ENCODE measurements at regions not wholly inside any gene's neighbourhood (a gene's known extent, or its start where the extent isn't known, plus 50 kb on each side); places are given as distances from the start of the nearest gene placed in this dataset.

DNA sequence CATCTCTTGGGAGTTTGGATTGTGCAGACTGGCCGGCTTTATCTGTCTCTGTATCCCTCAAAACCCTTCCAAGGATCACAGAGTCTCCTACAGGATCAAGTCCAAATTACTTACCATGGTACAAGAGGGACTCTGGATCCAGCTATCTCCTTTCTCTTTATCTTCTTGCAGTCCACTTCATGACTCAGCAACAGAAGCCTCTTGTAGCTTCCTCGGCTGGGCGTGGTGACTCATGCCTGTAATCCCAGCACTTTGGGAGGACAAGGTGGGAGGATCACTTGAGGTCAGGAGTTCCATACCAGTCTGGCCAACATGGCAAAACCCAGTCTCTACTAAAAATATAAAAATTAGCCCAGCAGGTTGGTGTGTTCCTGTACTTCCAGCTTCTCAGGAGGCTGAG lies 189.7 kb downstream of the BCAT1 start:
- no peak for DNase-seq

DNA sequence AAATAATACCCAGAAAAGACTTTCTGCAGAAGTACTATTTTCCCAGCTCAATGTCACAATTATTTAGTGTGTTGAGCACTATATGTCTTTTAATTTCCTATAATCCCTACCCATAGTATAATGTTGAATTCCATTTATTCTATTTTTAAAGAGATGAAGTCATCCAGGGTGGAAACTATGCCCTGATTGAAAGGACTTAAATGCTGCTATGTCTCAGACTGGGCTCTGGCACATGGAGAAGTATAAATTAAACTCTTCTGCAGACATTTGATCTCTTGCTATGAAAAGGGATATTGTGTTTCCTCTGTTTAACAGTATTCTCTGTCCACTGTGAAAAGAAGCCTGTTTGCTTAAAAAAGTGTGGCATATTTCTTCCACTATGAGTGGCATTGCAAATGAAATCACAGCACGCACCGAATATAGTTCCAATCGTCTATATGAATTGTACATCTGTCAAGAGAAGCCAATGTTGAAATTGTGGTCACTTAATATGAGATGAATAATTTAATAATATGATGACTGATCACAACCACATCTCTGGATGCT lies 192.3 kb downstream of the BCAT1 start:
- DNase-seq = no peak

DNA sequence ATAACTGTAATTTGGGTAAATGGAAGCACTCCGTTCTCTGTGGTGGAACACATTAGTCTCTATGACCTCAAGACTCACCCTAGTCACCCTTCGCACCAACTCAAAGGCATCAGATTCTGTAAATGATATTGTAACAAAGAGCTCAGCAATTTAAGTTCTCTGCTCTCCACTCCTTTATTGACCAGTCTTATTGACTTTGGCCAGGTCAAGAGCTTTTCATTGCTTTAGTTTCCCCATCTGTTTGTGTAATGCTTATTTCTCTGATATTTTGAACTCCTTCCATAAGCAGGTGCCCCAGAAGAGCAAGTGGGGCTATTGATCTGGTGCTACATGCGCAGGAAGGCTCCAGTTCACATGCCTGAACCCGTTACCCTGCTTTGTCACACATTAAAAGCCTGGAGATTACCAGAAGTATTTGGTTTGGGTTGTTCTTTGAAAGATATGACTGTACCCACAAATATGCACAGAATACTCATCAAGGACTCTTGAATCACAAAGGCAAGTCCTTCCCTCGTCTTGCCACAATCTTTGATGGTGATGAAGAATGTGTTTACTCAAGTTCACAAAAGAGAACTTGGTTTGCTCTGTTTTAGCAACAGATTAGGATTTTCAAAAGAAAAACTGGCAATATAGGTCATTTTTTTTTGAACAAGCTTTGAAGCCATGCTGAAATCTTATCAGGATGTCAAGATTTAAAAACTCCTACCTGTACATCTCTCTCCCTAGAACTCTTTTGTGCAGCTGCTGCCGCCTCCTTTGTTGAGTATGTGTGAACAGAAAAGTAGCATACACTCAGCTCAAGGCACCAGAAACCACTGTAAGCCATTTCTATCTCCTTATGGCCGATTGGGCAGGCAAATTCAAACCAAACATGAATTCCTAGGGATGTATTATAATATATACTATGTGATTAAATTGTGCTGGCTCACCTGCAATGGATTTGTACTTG lies 193.9 kb downstream of the BCAT1 start:
- no peak for DNase-seq

DNA sequence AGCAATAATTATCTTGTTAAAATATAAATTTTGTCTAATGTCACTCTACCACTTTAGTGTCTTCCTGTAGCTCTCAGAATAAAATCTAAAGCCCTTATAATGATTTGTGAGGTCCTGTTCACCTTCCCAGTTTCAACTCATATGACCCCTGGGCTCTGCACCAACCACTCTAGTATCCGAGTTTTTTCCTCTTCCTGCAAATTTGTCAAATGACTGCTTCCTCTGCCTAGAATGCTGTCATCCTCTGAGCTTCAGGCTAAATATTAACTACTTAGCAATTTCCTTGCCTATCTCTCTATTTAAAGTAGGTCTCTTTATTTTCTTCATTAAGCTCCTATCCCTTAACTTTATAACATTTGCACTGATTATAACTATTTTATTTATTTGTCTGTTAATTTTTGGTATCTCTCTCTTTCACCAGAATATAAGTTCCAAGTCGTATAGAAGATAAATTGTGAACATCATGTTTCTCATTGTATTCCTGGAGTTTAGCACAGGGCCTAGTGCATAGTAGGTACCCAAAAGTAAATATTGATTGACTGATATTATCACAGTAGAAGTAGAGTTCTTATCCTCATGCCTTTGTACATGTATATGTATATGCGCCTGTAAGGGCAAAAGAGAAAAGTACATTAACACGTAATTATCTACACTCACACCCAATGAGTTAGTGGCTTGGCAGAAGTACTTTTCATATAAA lies 196.0 kb downstream of the BCAT1 start:
- DNase-seq = no peak

DNA sequence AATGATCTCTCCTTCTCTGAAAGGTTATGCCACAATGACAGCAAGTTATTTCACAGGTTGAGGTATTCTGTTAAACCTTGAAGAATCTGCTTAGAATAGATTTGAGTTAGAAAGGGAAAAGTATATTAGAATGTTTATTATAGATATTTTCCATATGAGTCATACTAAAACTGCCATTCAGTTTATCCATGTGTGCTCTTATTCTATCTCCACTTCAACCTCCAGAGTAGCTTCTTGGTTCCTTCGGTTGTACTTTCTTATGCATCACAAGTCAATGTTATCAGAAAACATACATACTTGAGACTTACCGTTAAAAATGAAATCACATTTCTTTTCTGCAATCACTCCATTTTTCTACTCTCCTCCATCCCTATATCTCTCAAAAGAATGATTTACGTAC lies 197.7 kb downstream of the BCAT1 start:
- DNase-seq = no peak

DNA sequence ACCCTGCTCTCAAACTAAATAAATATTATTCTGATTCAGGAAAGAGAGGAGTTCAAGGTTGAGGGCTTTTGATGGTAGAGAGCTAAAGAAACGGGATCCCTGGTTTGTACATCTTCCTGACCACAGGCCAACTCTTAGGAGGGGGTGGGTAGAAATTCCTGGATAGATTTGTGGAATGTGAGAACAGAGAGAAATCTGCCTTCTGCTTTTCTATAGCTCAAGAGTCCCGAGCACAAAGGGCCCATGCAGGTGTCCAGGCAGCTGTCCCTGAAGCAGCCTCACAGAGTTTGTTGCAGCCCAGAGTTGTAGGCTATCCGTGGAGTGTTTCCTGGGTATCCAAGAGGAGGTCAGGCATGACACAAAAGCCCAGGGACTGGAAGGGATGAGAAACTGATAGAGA lies 198.6 kb downstream of the BCAT1 start:
- no peak for DNase-seq

DNA sequence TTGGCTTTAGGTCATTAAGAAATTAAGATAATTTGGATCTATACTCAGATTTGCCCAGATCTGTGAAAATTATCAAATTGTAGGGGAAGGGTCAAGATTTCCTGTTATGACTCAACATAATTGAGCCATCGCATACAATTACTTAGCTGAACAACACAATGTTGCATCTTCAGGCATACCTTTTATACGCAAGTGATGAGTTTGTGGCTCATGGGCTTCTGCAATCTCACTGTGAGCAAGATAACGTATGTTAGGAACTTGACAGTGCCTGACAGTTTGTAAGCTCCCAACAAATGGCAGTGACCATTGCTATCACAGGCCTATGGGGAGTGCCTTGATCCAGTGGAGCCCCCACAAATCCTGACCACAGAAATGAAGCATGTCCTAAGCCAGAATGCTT lies 199.7 kb downstream of the BCAT1 start:
- DNase-seq = no peak

DNA sequence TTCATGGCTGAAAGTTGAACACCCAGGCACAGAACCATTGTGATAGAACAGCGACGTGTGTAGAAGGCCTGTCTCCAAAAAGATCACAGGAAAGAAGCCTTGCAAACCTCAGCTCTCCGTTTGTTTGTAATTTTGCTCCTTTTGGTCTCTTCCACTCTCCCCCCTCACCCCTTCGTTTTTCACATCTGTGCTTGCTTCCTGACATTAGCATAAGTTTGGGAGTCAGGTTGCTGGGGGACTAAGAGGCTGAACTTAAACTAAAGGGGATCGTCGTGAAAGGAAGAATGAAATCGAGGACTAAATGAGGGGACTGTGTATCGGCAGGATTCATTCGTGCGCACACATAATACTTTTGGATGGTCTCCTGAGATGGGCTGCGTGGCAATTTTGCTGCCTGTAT lies 200.6 kb downstream of the BCAT1 start:
- DNase-seq = no peak

DNA sequence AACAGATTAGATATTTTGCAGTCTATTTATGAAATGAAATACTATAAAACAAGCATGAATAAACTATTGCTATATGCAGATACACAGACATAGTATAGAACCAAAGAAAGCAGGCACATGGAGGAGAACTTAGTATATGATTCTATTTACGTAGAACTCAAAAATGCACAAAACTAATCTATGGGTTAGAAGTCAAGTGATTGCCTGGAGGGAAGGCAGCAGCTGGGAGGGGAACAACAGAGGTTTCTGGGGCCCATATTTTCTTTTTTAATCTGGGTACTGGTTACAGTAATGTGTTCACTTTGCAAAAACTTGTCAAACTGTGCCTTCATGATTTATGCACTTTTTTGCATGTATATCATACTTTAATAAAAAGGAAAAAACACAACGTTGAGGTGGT lies 202.0 kb downstream of the BCAT1 start:
- DNase-seq = no peak

DNA sequence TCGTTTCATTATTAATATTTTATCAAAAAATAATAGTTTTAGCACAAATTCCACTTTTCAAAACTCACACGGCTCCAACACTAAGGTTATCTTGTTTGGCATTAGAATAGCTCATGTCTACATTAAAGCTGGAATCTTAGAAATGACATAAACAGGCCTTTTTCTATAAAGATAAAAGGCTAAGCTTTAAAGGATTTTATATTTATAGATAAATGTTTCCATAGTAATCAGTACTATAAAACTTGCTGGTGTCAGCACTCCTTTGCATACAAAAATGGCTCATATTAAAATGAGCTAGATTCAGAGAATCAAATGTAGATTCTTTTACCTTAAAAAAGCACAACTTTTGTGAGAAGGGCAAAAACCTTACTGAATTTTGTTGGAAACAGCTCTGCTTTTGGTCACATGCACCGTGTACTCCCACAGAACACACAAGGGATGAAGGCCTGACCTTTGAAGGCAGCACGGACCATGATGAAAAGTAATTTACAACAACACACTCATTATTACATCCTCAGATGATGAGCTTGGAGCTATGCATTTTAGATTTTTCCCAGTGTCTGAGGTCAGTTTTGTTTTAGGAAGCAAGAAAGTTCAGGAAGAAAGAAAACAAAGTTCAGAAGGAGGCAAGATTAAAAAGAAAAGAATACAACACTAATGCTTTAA lies 202.8 kb downstream of the BCAT1 start:
- DNase-seq = no peak

DNA sequence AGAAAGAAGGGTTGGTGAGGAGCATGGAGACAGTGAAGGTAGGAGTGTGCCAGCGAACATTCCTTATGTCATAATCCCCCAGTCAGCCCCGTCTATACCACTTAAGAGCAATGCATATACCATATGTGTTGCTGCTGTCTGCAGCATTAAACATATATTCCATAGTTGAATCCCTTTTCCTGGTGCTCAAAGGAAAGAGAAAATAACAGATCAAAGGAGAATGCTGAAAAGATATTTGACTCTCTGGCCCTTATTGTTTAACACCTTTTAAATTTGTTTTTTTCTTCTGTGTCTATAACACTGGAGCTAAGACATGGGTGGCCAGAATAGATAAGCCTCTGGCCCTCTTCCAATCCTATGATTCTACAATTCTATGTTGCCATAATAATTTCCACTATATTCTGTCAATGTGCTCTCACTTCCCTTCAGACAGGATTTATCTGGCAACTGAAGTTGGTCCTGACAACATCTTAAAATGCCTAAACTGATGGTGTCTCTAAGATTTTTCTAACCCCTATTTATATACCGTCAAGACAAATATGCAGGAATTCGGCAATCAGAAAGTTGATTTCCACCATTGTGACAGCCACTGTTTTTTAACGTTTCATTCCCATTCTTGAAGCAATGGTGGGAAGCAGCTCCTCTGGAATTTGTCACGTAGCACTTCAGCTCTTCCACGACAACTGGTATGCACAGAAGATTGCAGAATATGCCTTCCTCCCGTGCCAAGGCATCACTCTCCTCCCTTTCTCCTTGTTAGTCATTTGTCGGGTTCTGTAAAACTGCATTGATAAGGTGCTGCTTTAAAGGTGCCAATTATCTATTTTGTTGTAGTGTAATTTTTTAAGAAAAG lies 204.7 kb downstream of the BCAT1 start:
- DNase-seq = no peak

DNA sequence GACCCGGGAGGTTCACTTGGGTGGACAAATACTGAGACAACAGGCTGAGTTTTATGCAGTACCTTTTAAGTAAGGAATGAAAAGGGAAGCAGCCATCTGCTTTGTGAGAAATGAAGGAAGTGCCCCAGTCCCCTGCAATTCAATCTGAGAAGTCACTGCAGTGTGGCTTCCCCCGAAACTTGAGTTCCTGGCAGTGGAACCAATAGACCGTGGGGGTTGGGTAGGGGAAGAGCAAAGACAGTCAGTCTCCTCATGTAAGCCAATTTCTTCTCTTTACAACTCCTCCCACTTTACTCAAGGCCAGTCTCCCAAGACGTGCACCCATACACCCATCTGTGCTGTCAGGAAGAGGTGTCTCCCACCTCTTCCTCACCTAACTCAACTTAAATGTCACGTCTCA lies 206.5 kb downstream of the BCAT1 start:
- no peak for DNase-seq

DNA sequence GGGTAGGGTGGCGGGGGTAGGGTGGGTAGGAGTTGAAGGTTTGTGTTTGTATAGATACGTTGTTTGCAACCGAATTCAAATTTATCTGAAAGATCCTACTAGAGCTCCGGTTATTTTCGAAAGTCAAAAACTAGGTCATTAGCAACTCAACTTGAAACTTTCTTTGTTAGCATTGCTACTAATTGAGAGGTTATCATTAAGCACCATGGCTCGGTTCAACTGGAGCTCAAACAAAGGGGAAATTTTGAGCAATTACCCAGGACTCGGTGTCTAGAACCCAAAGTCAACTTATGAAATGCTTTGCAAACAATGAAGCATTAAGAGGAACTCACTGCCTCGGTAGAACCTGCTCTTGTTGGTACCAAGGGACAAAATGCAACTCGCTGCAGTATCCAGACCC lies 207.7 kb downstream of the BCAT1 start:
- no peak for DNase-seq

DNA sequence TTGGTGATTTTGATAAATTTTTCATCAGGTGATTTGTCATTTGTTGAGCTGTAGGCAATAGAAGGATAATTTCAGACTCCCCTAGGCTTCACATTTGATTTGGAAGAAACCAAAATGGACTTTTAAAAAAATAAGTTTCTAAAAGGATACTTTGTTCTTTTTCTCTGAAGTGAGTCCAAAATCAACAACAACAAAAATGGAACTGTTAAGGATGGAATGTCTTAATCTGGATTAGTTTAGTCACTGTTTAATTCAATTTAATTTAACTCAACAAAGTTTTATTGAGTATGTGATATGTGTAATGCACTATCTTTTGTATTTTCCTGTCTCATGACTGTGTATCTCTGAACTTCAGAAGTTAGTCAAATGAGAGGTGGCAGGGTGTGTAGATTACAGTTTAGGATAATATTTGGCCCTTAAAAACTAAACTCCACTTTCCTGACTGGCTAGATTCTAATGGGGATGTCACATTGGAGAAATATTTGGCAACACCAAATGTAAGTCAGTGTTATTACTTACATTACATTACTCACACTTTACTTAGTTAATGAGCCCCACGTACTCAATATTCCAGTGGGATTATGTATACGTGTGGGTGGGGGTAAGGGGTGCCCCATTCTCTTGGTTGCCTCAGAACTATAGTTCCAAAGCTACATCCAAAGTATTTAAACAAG lies 209.7 kb downstream of the BCAT1 start:
- DNase-seq = no peak

DNA sequence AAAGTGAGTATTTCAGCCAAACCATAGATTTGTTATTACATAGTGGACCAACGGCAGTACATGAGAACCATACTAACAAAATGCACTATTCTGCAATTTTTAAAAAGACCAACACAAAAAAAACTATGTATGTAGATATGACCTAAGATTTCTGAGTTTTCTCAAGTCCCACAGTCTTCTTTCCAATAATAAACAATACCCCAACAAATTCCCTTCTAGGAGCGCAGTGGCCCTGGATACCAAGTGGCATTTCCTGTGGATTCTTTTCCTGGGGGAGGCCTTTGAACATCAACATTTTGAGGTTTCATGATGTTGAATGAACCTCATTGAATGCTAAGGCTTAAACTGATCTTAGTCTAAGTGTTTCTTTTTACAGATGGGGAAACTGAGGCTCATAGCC lies 210.5 kb downstream of the BCAT1 start:
- DNase-seq = no peak

DNA sequence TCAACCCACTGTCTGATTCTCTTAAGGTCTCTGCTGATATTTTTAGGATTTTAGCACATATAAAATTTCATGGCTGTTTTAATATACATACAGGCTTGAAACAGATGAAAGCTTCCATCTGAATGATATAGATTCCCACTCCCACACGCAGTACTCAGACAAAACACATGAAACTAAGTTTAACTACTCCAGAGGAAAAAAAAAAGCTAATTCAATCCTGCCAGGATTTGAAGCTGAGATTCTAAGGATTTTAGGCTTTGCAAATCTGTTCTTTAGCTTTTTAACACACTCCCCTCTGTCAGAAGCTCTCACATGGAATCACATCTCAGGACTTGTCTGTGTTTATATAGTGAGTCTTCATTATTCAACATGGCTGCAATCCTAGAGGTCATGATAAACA lies 217.3 kb downstream of the BCAT1 start:
- DNase-seq = no peak

DNA sequence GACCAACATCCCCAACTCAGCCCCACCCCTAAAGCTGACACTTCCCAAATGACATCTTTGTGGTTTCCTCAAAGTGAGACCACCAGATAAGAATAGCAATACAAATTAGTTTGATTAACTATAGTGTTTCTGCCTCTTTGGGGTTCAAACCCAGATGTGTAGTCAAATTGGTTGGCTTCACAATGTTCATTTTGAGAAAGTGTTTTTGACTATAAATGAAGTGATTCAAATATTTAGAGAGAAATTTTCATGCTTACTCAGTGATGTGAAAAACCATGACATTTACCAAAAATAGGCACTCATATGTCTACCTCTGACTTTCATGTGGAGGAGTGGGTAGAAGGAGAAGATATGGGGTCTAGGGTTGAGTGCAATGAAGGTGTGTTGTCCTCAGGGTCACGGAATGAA lies 218.4 kb downstream of the BCAT1 start:
- no peak for DNase-seq

DNA sequence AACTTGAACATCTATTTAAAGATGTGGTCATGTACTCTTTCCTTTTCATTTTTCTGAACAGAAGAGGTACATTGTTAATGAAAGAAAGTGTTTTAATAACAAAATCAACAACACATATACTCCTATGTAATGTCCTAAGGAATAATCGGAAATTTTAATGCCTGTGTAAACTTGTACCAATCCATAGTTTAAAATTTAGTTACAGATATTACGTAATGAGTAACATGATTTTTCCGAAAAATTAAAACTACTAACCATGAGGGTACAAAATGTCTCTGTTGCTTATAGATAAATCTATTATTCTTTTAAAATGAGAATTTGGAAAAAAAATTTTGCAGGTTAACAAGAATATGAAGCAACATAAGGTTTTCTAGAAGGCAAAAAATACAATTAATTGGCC lies 220.1 kb downstream of the BCAT1 start:
- no peak for DNase-seq

DNA sequence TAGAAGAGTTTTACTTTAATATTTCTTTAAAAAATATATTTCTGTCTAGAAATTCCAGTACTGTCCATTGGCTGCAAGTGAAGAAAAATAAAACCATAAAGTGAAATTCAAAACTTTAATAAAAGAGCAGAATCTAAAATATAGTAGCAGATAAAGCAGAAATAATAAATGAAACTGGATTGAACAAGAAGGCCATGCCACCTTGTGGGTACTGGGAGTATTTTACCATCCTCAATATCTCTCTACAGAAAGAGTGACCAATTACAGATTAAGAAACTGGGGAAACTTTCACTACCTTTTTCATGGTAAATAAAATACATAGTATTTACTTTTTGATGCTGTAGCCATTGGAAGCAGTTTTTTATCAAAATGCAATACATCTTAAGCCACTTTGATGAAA lies 220.5 kb downstream of the BCAT1 start:
- no peak for DNase-seq

DNA sequence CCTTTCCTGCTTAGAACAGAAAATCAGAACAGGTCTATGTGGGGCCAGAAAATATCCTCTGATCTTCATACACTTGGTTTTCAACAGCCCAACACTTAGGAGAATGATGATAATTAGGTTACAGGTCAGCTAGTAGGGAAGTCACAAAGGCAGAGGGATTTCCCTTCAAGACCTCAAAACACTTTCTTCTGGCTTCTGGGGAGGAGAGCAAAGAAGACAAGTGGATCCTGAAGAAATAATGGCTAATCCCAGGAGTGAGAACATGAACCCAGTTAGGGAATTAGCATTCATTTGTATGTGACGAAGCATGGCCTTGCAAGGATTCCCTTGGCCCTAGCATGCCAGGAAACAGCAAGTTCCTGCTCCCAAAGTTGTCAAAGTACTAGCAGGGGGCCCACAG lies 223.3 kb downstream of the BCAT1 start:
- DNase-seq = no peak

DNA sequence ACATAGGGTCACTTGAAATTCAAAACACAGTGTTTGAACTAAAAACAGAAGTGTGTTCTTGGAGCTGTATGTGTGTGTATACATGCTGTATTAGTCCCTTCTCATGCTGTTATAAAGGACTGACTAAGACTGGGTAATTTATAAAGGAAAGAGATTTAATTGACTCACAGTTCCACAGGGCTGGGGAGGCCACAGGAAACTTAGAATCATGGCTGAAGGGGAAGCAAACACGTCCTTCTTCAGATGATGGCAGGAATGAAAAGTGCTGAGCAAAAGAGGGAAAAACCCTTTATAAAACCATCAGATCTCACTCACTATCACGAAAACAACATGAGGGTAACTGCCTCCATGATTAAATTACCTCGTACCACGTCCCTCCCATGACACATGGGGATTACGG lies 224.1 kb downstream of the BCAT1 start:
- DNase-seq = no peak

DNA sequence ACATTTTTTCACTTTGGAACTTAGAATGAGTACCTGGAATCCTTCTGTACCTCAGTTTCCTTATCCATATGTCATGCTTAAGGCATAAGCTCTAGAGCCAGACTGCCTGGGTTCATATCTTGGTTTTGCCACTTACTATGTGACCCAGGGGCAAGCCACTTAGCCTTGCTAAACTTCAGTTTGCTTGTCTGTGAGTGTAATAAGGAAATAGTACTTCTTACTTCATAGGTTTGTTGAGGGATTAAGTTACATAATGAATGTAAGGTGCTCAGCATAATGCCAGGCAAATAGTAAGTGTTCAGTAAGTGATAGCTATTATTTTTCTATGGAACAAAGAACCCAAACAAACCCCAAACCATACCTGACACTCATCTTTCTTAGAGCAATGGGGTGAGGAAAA lies 225.1 kb downstream of the BCAT1 start:
- no peak for DNase-seq
